Breast epithelium (tissue), 3 donors: ENCODE measurements at regions not wholly inside any gene's neighbourhood (a gene's known extent, or its start where the extent isn't known, plus 50 kb on each side); places are given as distances from the start of the nearest gene placed in this dataset.

Experiments
- CTCF ChIP-seq, 3 donors: fragments of 450-650 bp; IDR thresholded peaks; one replicate each; pipeline ENCODE4 v1.5.1; 2016 to 2017; ENCODE audit warnings: antibody characterized with exemption in 3 of 3, mild to moderate bottlenecking in 3 of 3, moderate library complexity in 3 of 3
- POLR2AphosphoS5 ChIP-seq, 3 donors: sonication (generic); formaldehyde crosslinking; IDR thresholded peaks; one replicate each; pipeline ENCODE4 v1.6.1; 2017; ENCODE audit warnings: antibody characterized with exemption in 3 of 3

DNA sequence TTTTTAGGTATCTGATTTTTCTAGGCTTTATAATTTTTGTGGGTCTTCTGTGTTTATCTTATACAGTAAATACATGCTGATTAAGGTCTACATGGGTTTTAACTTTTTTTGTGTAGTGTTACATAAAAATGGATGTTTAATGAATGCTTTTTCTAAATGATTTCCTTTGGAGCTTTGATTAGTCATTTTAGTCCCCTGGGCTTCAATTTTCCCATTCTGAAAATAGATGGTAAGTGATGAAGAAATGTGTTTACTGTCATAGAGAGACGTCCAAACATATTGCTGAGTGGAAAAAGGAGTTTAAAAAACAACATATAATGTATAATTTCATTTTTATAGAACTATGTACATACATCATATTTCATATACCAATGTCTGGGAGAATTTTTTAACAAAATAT is 140.9 kb upstream of the HMCN1 start:
- TF ChIP-seq CTCF (IDR thresholded peaks at IDR 0.05) (no peak), POLR2AphosphoS5 (IDR thresholded peaks at IDR 0.05) (no peak)
